HFFc6 (cell line): ENCODE measurements at regions not wholly inside any gene's neighbourhood (a gene's known extent, or its start where the extent isn't known, plus 50 kb on each side); places are given as distances from the start of the nearest gene placed in this dataset.

ENCODE experiments used
- DNase-seq: peaks from one replicate; pipeline ENCODE4 v3.0.0-alpha.2; 2018
- H3K27ac Mint-ChIP-seq: 2 replicates; pipeline ENCODE4 v1.8.0; 2020; ENCODE audit warnings: mild to moderate bottlenecking, mixed read lengths
- H3K27me3 Mint-ChIP-seq: 2 replicates; pipeline ENCODE4 v1.8.0; 2021; ENCODE audit warnings: mild to moderate bottlenecking, moderate library complexity, mixed read lengths; ENCODE audit not compliant: insufficient read depth
- H3K36me3 Mint-ChIP-seq: 2 replicates; pipeline ENCODE4 v1.8.0; 2021; ENCODE audit warnings: low read depth, mixed read lengths
- H3K4me1 Mint-ChIP-seq: 2 replicates; pipeline ENCODE4 v1.8.0; 2020; ENCODE audit warnings: low read depth, mixed read lengths
- H3K4me3 Mint-ChIP-seq: 2 replicates; pipeline ENCODE4 v1.8.0; 2020; ENCODE audit warnings: mild to moderate bottlenecking, moderate library complexity, mixed read lengths
- H3K9me3 Mint-ChIP-seq: 2 replicates; pipeline ENCODE4 v1.8.0; 2020; ENCODE audit warnings: mild to moderate bottlenecking, mixed read lengths
- CTCF ChIP-seq: fragments of 200-600 bp; sonication (generic); IDR thresholded peaks from 2 replicates; pipeline ENCODE4 v1.5.0; 2021; ENCODE audit warnings: antibody characterized with exemption, mild to moderate bottlenecking

- Mint-ChIP-seq H3K27ac (no peak overlapping the region), H3K4me3 (no peak overlapping the region), H3K4me1 (no peaks in the 10 kb centered on the region), H3K9me3 (no peaks in the 10 kb centered on the region), H3K36me3 (no peaks in the 10 kb centered on the region), H3K27me3 (peaks cover 22% of the 10 kb centered on the region)
- no peak for TF ChIP-seq CTCF
- no peak for DNase-seq
Measured at GRCh38 chr2:238714038-238714528, 133.8 kb upstream of the TWIST2 start.

- TF ChIP-seq CTCF: no peak
- no peak for DNase-seq
- Mint-ChIP-seq H3K27ac (no peak overlapping the region), H3K27me3 (peaks cover 13% of the 10 kb centered on the region), H3K4me3 (no peak overlapping the region), H3K36me3 (no peaks in the 10 kb centered on the region), H3K9me3 (no peaks in the 10 kb centered on the region), H3K4me1 (peaks cover 7% of the 10 kb centered on the region; the same call in 1 of the 2 replicates)
Measured at GRCh38 chr2:238716171-238716570, 131.7 kb upstream of the TWIST2 start.

GRCh38 chr2:238716585-238716984 lies 131.3 kb upstream of the TWIST2 start:
- Mint-ChIP-seq H3K4me3 (no peak overlapping the region), H3K4me1 (peaks cover 7% of the 10 kb centered on the region; the same call in 1 of the 2 replicates), H3K27me3 (peaks cover 10% of the 10 kb centered on the region), H3K36me3 (no peaks in the 10 kb centered on the region), H3K9me3 (no peaks in the 10 kb centered on the region), H3K27ac (no peak overlapping the region)
- TF ChIP-seq CTCF: no peak
- DNase-seq: no peak

GRCh38 chr2:238717084-238717483 lies 130.8 kb upstream of the TWIST2 start:
- Mint-ChIP-seq H3K4me1 (peaks cover 7% of the 10 kb centered on the region; the same call in 1 of the 2 replicates), H3K27me3 (peaks cover 6% of the 10 kb centered on the region), H3K36me3 (peaks cover 5% of the 10 kb centered on the region), H3K27ac (no peak overlapping the region), H3K9me3 (peaks cover 3% of the 10 kb centered on the region; the same call in 1 of the 2 replicates), H3K4me3 (no peak overlapping the region)
- DNase-seq: no peak
- no peak for TF ChIP-seq CTCF

- no peak for DNase-seq
- H3K9me3 Mint-ChIP-seq: peaks cover 9% of the 10 kb centered on the region; the same call in 1 of the 2 replicates
- no peak overlapping the region for H3K27ac Mint-ChIP-seq
- peaks cover 7% of the 10 kb centered on the region for H3K27me3 Mint-ChIP-seq
- no peak overlapping the region for H3K4me3 Mint-ChIP-seq
- H3K36me3 Mint-ChIP-seq: peaks cover 11% of the 10 kb centered on the region
- TF ChIP-seq CTCF: no peak
- peaks cover 7% of the 10 kb centered on the region; the same call in 1 of the 2 replicates for H3K4me1 Mint-ChIP-seq
Measured at GRCh38 chr2:238719641-238720040, 128.2 kb upstream of the TWIST2 start.

GRCh38 chr2:238720232-238720672 lies 127.6 kb upstream of the TWIST2 start:
- peak; percentile 86 for TF ChIP-seq CTCF
- Mint-ChIP-seq H3K4me3 (no peak overlapping the region), H3K27ac (no peak overlapping the region), H3K36me3 (peaks cover 11% of the 10 kb centered on the region), H3K9me3 (peaks cover 9% of the 10 kb centered on the region; the same call in 1 of the 2 replicates), H3K4me1 (peaks cover 7% of the 10 kb centered on the region; the same call in 1 of the 2 replicates), H3K27me3 (peaks cover 7% of the 10 kb centered on the region)
- peak; percentile 7 for DNase-seq
